HCT116 (cell line): ENCODE measurements at regions not wholly inside any gene's neighbourhood (a gene's known extent, or its start where the extent isn't known, plus 50 kb on each side); places are given as distances from the start of the nearest gene placed in this dataset.

Source experiments
- ATF3 ChIP-seq: IDR thresholded peaks from 2 replicates; pipeline ENCODE4 v1.6.1; 2012
- CEBPB ChIP-seq: IDR thresholded peaks from 2 replicates; pipeline ENCODE4 v1.6.1; 2012; ENCODE audit warnings: low read depth
- EZH2 ChIP-seq: fragments of 200-600 bp; sonication (generic); IDR thresholded peaks from 2 replicates; pipeline ENCODE4 v1.6.1; 2017; ENCODE audit warnings: antibody characterized with exemption, mixed run types
- EZH2phosphoT487 ChIP-seq: fragments of 200-600 bp; IDR thresholded peaks from 2 replicates; pipeline ENCODE4 v1.6.1; 2018; ENCODE audit warnings: antibody characterized with exemption, borderline replicate concordance
- JUND ChIP-seq: IDR thresholded peaks from 2 replicates; pipeline ENCODE4 v1.6.1; 2012
- MAX ChIP-seq: IDR thresholded peaks from 2 replicates; pipeline ENCODE4 v1.6.1; 2012
- POLR2A ChIP-seq: IDR thresholded peaks from 2 replicates; pipeline ENCODE4 v1.7.0; 2011; ENCODE audit warnings: borderline replicate concordance; ENCODE audit not compliant: insufficient read depth, insufficient read length; ENCODE audit errors: extremely low read depth
- POLR2AphosphoS5 ChIP-seq: IDR thresholded peaks from 2 replicates; pipeline ENCODE4 v1.6.1; 2011; ENCODE audit warnings: mild to moderate bottlenecking, low read depth, low read length, moderate library complexity
- RAD21 ChIP-seq: IDR thresholded peaks from 2 replicates; pipeline ENCODE4 v1.6.1; 2012; ENCODE audit warnings: low read depth, mild to moderate bottlenecking
- REST ChIP-seq: IDR thresholded peaks from 2 replicates; pipeline ENCODE4 v1.6.1; 2012; ENCODE audit warnings: low read depth
- SIN3A ChIP-seq: IDR thresholded peaks from 2 replicates; pipeline ENCODE4 v1.6.1; 2012; ENCODE audit warnings: low read depth
- ZFX ChIP-seq: fragments of 450-650 bp; IDR thresholded peaks from 2 replicates; pipeline ENCODE4 v1.6.1; 2017
- ZNF274 ChIP-seq: fragments of 200-500 bp; sonication (Bioruptor generic); IDR thresholded peaks from 2 replicates; pipeline ENCODE4 v1.6.1; 2014; ENCODE audit warnings: mild to moderate bottlenecking, low read depth, low read length, inconsistent platforms
- TF ChIP-seq, protein P1 (sequence below), 3 experiments: fragments of 200-600 bp in 1 of 3; sonication (generic) in 1 of 3; IDR thresholded peaks in 2 of 3; conservative IDR thresholded peaks in 1 of 3; 2 replicates each; pipeline ENCODE4 v1.5.1; 2012 to 2017; ENCODE audit warnings: low read depth in 2 of 3, low read length in 2 of 3, antibody characterized with exemption in 1 of 3, borderline replicate concordance in 1 of 3, control low read depth in 1 of 3, mild to moderate bottlenecking in 1 of 3, mixed read lengths in 1 of 3, mixed run types in 1 of 3, moderate library complexity in 1 of 3; ENCODE audit not compliant: insufficient read depth in 1 of 3

DNA sequence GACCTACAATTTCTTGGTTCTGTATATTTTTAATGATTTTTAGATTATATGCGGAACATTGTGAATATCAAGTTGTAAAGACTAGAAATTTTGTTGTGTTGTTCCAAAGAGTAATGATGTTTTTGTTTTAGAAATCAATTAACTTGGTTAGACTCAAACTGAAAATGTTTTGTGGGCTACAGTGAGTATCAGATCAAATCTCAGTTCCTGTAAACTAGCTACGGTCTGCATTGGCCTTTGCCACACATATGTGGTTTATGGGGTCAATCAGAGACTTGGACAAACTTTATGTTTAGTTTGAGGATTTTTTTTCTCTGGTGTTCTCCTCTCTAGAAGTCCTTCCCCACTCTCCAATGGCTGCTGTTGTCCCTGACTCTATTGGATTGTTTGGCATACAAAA is 308.0 kb upstream of the THRB start:
- TF ChIP-seq POLR2AphosphoS5 (no peak), POLR2A (no peak), EZH2 (no peak), MAX (no peak), EZH2phosphoT487 (no peak), SIN3A (no peak), REST (no peak), CEBPB (no peak), RAD21 (no peak), ZFX (no peak), JUND (no peak), ZNF274 (no peak), ATF3 (no peak)
- TF ChIP-seq, protein P1, sequence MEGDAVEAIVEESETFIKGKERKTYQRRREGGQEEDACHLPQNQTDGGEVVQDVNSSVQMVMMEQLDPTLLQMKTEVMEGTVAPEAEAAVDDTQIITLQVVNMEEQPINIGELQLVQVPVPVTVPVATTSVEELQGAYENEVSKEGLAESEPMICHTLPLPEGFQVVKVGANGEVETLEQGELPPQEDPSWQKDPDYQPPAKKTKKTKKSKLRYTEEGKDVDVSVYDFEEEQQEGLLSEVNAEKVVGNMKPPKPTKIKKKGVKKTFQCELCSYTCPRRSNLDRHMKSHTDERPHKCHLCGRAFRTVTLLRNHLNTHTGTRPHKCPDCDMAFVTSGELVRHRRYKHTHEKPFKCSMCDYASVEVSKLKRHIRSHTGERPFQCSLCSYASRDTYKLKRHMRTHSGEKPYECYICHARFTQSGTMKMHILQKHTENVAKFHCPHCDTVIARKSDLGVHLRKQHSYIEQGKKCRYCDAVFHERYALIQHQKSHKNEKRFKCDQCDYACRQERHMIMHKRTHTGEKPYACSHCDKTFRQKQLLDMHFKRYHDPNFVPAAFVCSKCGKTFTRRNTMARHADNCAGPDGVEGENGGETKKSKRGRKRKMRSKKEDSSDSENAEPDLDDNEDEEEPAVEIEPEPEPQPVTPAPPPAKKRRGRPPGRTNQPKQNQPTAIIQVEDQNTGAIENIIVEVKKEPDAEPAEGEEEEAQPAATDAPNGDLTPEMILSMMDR (IDR thresholded peaks at IDR 0.05 in 2 of 3, conservative IDR thresholded peaks at IDR 0.05 in 1 of 3; ENCODE audit: borderline replicate concordance in 1 of 3, insufficient read depth in 1 of 3, low read depth in 2 of 3, low read length in 2 of 3) = no peak
